HG03196 (cell line): ENCODE measurements at regions not wholly inside any gene's neighbourhood (a gene's known extent, or its start where the extent isn't known, plus 50 kb on each side); places are given as distances from the start of the nearest gene placed in this dataset.

Experiments used
- ATAC-seq: cut with Tn5 transposase; IDR thresholded peaks from one replicate; pipeline ENCODE4 v1.9.1; 2021; ENCODE audit not compliant: unreplicated experiment

GRCh38 chr18:67041334-67041733 lies 437.4 kb upstream of the CDH19 start:
- ATAC-seq = no peak

GRCh38 chr18:67035026-67035425 lies 431.1 kb upstream of the CDH19 start:
- no peak for ATAC-seq

- ATAC-seq = no peak
Measured at GRCh38 chr18:67023059-67023458, 419.2 kb upstream of the CDH19 start.

- ATAC-seq = no peak
Measured at GRCh38 chr18:67010919-67011318, 407.0 kb upstream of the CDH19 start.

- ATAC-seq = no peak
Measured at GRCh38 chr18:67007999-67008398, 404.1 kb upstream of the CDH19 start.

- no peak for ATAC-seq
Measured at GRCh38 chr18:67007085-67007484, 403.2 kb upstream of the CDH19 start.

- ATAC-seq = no peak
Measured at GRCh38 chr18:67001052-67001451, 397.2 kb upstream of the CDH19 start.

- ATAC-seq = no peak
Measured at GRCh38 chr18:66999003-66999402, 395.1 kb upstream of the CDH19 start.

GRCh38 chr18:66995270-66995669 lies 391.4 kb upstream of the CDH19 start:
- no peak for ATAC-seq

- no peak for ATAC-seq
Measured at GRCh38 chr18:66994790-66995189, 390.9 kb upstream of the CDH19 start.

GRCh38 chr18:66993492-66993891 lies 389.6 kb upstream of the CDH19 start:
- ATAC-seq = no peak

- no peak for ATAC-seq
Measured at GRCh38 chr18:66990909-66991308, 387.0 kb upstream of the CDH19 start.

- ATAC-seq = no peak
Measured at GRCh38 chr18:66979009-66979408, 375.1 kb upstream of the CDH19 start.

- no peak for ATAC-seq
Measured at GRCh38 chr18:66972681-66973080, 368.8 kb upstream of the CDH19 start.

GRCh38 chr18:66971960-66972359 lies 368.1 kb upstream of the CDH19 start:
- ATAC-seq = no peak

- ATAC-seq = no peak
Measured at GRCh38 chr18:66966171-66966570, 362.3 kb upstream of the CDH19 start.

GRCh38 chr18:66958309-66958708 lies 354.4 kb upstream of the CDH19 start:
- no peak for ATAC-seq

- ATAC-seq = no peak
Measured at GRCh38 chr18:66951750-66952149, 347.9 kb upstream of the CDH19 start.

GRCh38 chr18:66949419-66949818 lies 345.5 kb upstream of the CDH19 start:
- ATAC-seq = no peak

GRCh38 chr18:66937546-66937945 lies 333.7 kb upstream of the CDH19 start:
- no peak for ATAC-seq

GRCh38 chr18:66931010-66931409 lies 327.1 kb upstream of the CDH19 start:
- ATAC-seq = no peak

- no peak for ATAC-seq
Measured at GRCh38 chr18:66916834-66917233, 312.9 kb upstream of the CDH19 start.

GRCh38 chr18:66900837-66901236 lies 296.9 kb upstream of the CDH19 start:
- ATAC-seq = no peak

- ATAC-seq = no peak
Measured at GRCh38 chr18:66895631-66896030, 291.7 kb upstream of the CDH19 start.
